Sigmoid colon (tissue), 6 donors: ENCODE measurements at regions not wholly inside any gene's neighbourhood (a gene's known extent, or its start where the extent isn't known, plus 50 kb on each side); places are given as distances from the start of the nearest gene placed in this dataset.

Experiments
- DNase-seq: peaks from one replicate; pipeline ENCODE4 v3.0.0-alpha.2; 2019
- H3K27ac ChIP-seq, 4 donors: fragments of 200-600 bp; sonication (generic); one replicate each; pipeline ENCODE4 v1.5.1; 2016 to 2019; ENCODE audit warnings: mild to moderate bottlenecking in 1 of 4
- H3K27me3 ChIP-seq, 3 donors: fragments of 200-600 bp; sonication (generic); one replicate each; pipeline ENCODE4 v1.5.1; 2019; ENCODE audit warnings: mild to moderate bottlenecking in 1 of 3
- H3K36me3 ChIP-seq, 4 donors: fragments of 200-600 bp; sonication (generic); one replicate each; pipeline ENCODE4 v1.5.1; 2016 to 2019
- H3K4me1 ChIP-seq, 4 donors: fragments of 200-600 bp; sonication (generic); one replicate each; pipeline ENCODE4 v1.5.1; 2017 to 2019
- H3K4me3 ChIP-seq, 4 donors: fragments of 200-600 bp; sonication (generic); one replicate each; pipeline ENCODE4 v1.5.1; 2017 to 2019; ENCODE audit warnings: mild to moderate bottlenecking in 2 of 4, moderate library complexity in 1 of 4
- H3K9me3 ChIP-seq, 4 donors: fragments of 200-600 bp in 3 of 4; sonication (generic) in 3 of 4; one replicate each; pipeline versions ENCODE4 v1.5.1 to v1.6.1; 2013 to 2019
- CTCF ChIP-seq, 4 experiments: fragments of 450-650 bp in 3 of 4; fragments of 200-600 bp in 1 of 4; IDR thresholded peaks; one replicate each; pipeline ENCODE4 v1.5.1; 2016 to 2019; ENCODE audit warnings: antibody characterized with exemption in 4 of 4, mild to moderate bottlenecking in 3 of 4, moderate library complexity in 2 of 4
- EP300 ChIP-seq, 4 donors: sonication (generic); formaldehyde crosslinking; IDR thresholded peaks; one replicate each; pipeline ENCODE4 v1.6.1; 2017; ENCODE audit warnings: antibody characterized with exemption in 4 of 4
- POLR2A ChIP-seq, 2 donors: fragments of 450-650 bp; IDR thresholded peaks; one replicate each; pipeline ENCODE4 v1.6.1; 2016; ENCODE audit warnings: antibody characterized with exemption in 2 of 2, mild to moderate bottlenecking in 2 of 2, moderate library complexity in 2 of 2
- POLR2AphosphoS5 ChIP-seq, 4 donors: sonication (generic); formaldehyde crosslinking; IDR thresholded peaks; one replicate each; pipeline ENCODE4 v1.6.1; 2017; ENCODE audit warnings: antibody characterized with exemption in 4 of 4
- WGBS, 2 donors: extraction: QIAGEN DNeasy Blood & Tissue Kit; methylation state at CpG; one replicate each; pipeline ENCODE4 v1.1.7; 2013; 5-methylcytosine and 5-hydroxymethylcytosine counted together
- intact Hi-C: fragments of 100-400 bp; cut with DNase I; formaldehyde crosslinking; loops from one replicate; pipeline ENCODE4 v1.15.1; 2023
- donor health status: healthy with polysubstance abuse.
- donor health status: healthy.

- Histone ChIP-seq H3K27me3 (no peaks in the 10 kb centered on the region), H3K9me3 (no peaks in the 10 kb centered on the region), H3K27ac (no peak overlapping the region), H3K4me1 (peaks cover 0 to 18% (median 13%) of the 10 kb centered on the region in 4 donors), H3K36me3 (no peaks in the 10 kb centered on the region), H3K4me3 (no peak overlapping the region)
- intact Hi-C loops, result no loop called here
- WGBS, 2 donors, result 82 to 90% methylated on average over 10 of the region's 10 CpGs
- no peak for TF ChIP-seq POLR2A (IDR thresholded peaks at IDR 0.05)
- TF ChIP-seq EP300 (IDR thresholded peaks at IDR 0.05), result no peak
- TF ChIP-seq CTCF (IDR thresholded peaks at IDR 0.05), result no peak
- no peak for TF ChIP-seq POLR2AphosphoS5 (IDR thresholded peaks at IDR 0.05)
- DNase-seq, result no peak
These were observed 49.7 kb downstream of the GLI2 start for GRCh38 chr2:120785228-120785966.

GRCh38 chr2:120786038-120786960 lies 50.6 kb downstream of the GLI2 start:
- H3K27me3 ChIP-seq, result no peaks in the 10 kb centered on the region
- no peaks in the 10 kb centered on the region for H3K9me3 ChIP-seq
- DNase-seq, result no peak
- intact Hi-C loops, result no loop called here
- TF ChIP-seq CTCF (IDR thresholded peaks at IDR 0.05), result no peak
- no peak for TF ChIP-seq POLR2A (IDR thresholded peaks at IDR 0.05)
- no peak for TF ChIP-seq POLR2AphosphoS5 (IDR thresholded peaks at IDR 0.05)
- no peak for TF ChIP-seq EP300 (IDR thresholded peaks at IDR 0.05)
- no peak overlapping the region for H3K27ac ChIP-seq
- 87 to 90% methylated on average over 13 of the region's 13 CpGs for WGBS, 2 donors
- H3K36me3 ChIP-seq, result no peaks in the 10 kb centered on the region
- H3K4me1 ChIP-seq, result peaks cover 0 to 18% (median 13%) of the 10 kb centered on the region in 4 donors
- H3K4me3 ChIP-seq, result no peak overlapping the region

- Histone ChIP-seq H3K4me3 (no peak overlapping the region), H3K36me3 (no peaks in the 10 kb centered on the region), H3K27me3 (no peaks in the 10 kb centered on the region), H3K27ac (no peak overlapping the region), H3K4me1 (peaks cover 0 to 18% (median 13%) of the 10 kb centered on the region in 4 donors), H3K9me3 (no peaks in the 10 kb centered on the region)
- intact Hi-C loops, result no loop called here
- TF ChIP-seq POLR2AphosphoS5 (IDR thresholded peaks at IDR 0.05) (no peak), POLR2A (IDR thresholded peaks at IDR 0.05) (no peak), EP300 (IDR thresholded peaks at IDR 0.05) (no peak), CTCF (IDR thresholded peaks at IDR 0.05) (no peak)
- 86 to 87% methylated on average over 15 of the region's 15 CpGs for WGBS, 2 donors
- DNase-seq, result no peak
These were observed 51.6 kb downstream of the GLI2 start for GRCh38 chr2:120787111-120787821.

- DNase-seq, result no peak
- Histone ChIP-seq H3K4me1 (peaks cover 0 to 13% (median 10%) of the 10 kb centered on the region in 4 donors), H3K4me3 (no peak overlapping the region), H3K27ac (no peak overlapping the region), H3K9me3 (no peaks in the 10 kb centered on the region), H3K27me3 (no peaks in the 10 kb centered on the region), H3K36me3 (no peaks in the 10 kb centered on the region)
- intact Hi-C loops, result no loop called here
- 61 to 73% methylated on average over 10 of the region's 10 CpGs for WGBS, 2 donors
- TF ChIP-seq POLR2AphosphoS5 (IDR thresholded peaks at IDR 0.05), result no peak
- no peak for TF ChIP-seq EP300 (IDR thresholded peaks at IDR 0.05)
- TF ChIP-seq POLR2A (IDR thresholded peaks at IDR 0.05), result no peak
- TF ChIP-seq CTCF (IDR thresholded peaks at IDR 0.05), result no peak
These were observed 52.4 kb downstream of the GLI2 start for GRCh38 chr2:120787822-120788700.
